ENCODE measurements at regions not wholly inside any gene's neighbourhood (a gene's known extent, or its start where the extent isn't known, plus 50 kb on each side); places are given as distances from the start of the nearest gene placed in this dataset.

GRCh38 chr17:77884967-77885641 is 73.4 kb upstream of the TNRC6C start:
- DNase-seq (ENCODE audit: extremely low spot score in 2 of 2): no peak
- no peak for TF ChIP-seq POLR2AphosphoS5 (IDR thresholded peaks at IDR 0.05; ENCODE audit: insufficient read depth in 1 of 2, low read depth in 1 of 2)
- no peak for TF ChIP-seq POLR2A (IDR thresholded peaks at IDR 0.05)
- no peak for TF ChIP-seq CTCF (IDR thresholded peaks at IDR 0.05)
- H3K4me1 ChIP-seq: peaks cover 54% of the 10 kb centered on the region
- no peak overlapping the region for H3K4me3 ChIP-seq
- intact Hi-C loops (cut with DNase I): no loop called here
- H3K27me3 ChIP-seq: no peaks in the 10 kb centered on the region
- H3K27ac ChIP-seq: no peak overlapping the region
- H3K36me3 ChIP-seq: no peaks in the 10 kb centered on the region
- no peaks in the 10 kb centered on the region for H3K9me3 ChIP-seq

- no peak overlapping the region for H3K27ac ChIP-seq
Observed at GRCh38 chr17:77885678-77886386, 72.7 kb upstream of the TNRC6C start.

GRCh38 chr17:77886387-77886728 is 72.1 kb upstream of the TNRC6C start:
- no peak for DNase-seq (ENCODE audit: extremely low spot score in 2 of 2)
- Histone ChIP-seq H3K27me3 (no peaks in the 10 kb centered on the region), H3K27ac (no peak overlapping the region), H3K36me3 (no peaks in the 10 kb centered on the region), H3K9me3 (no peaks in the 10 kb centered on the region), H3K4me1 (peaks cover 42% of the 10 kb centered on the region), H3K4me3 (no peak overlapping the region)
- intact Hi-C loops (cut with DNase I): no loop called here
- TF ChIP-seq POLR2AphosphoS5 (IDR thresholded peaks at IDR 0.05; ENCODE audit: insufficient read depth in 1 of 2, low read depth in 1 of 2) (no peak), CTCF (IDR thresholded peaks at IDR 0.05) (no peak), POLR2A (IDR thresholded peaks at IDR 0.05) (no peak)

More at GRCh38 chr17:77885678-77886386, 72.7 kb upstream of the TNRC6C start:
- TF ChIP-seq CTCF (IDR thresholded peaks at IDR 0.05): no peak
- TF ChIP-seq POLR2A (IDR thresholded peaks at IDR 0.05): no peak
- no peak for TF ChIP-seq POLR2AphosphoS5 (IDR thresholded peaks at IDR 0.05; ENCODE audit: insufficient read depth in 1 of 2, low read depth in 1 of 2)
- Histone ChIP-seq H3K4me1 (peaks cover 48% of the 10 kb centered on the region), H3K27me3 (no peaks in the 10 kb centered on the region), H3K4me3 (no peak overlapping the region), H3K36me3 (no peaks in the 10 kb centered on the region), H3K9me3 (no peaks in the 10 kb centered on the region)
- intact Hi-C loops (cut with DNase I): no loop called here
- DNase-seq (ENCODE audit: extremely low spot score in 2 of 2): no peak

- peaks cover 35% of the 10 kb centered on the region for H3K4me1 ChIP-seq
- intact Hi-C loops (cut with DNase I): no loop called here
- TF ChIP-seq POLR2AphosphoS5 (IDR thresholded peaks at IDR 0.05; ENCODE audit: insufficient read depth in 1 of 2, low read depth in 1 of 2): no peak
- no peak for TF ChIP-seq POLR2A (IDR thresholded peaks at IDR 0.05)
- no peak for TF ChIP-seq CTCF (IDR thresholded peaks at IDR 0.05)
- H3K4me3 ChIP-seq: peak overlapping the region; percentile 50 to 55
- no peaks in the 10 kb centered on the region for H3K36me3 ChIP-seq
- H3K9me3 ChIP-seq: no peaks in the 10 kb centered on the region
- H3K27me3 ChIP-seq: no peaks in the 10 kb centered on the region
- H3K27ac ChIP-seq: peak overlapping the region; percentile 69
- no peak for DNase-seq (ENCODE audit: extremely low spot score in 2 of 2)
Observed at GRCh38 chr17:77887110-77887463, 71.4 kb upstream of the TNRC6C start.

Data from vagina (tissue), 2 donors.